OCI-LY1 (cell line): ENCODE measurements at regions not wholly inside any gene's neighbourhood (a gene's known extent, or its start where the extent isn't known, plus 50 kb on each side); places are given as distances from the start of the nearest gene placed in this dataset.

Experiments used
- H2AFZ ChIP-seq: fragments of 200-600 bp; sonication (generic), shearing (Covaris generic); 2 replicates; pipeline ENCODE4 v1.6.0; 2014; ENCODE audit warnings: antibody characterized with exemption, mild to moderate bottlenecking, low read length
- H3F3A ChIP-seq: fragments of 200-600 bp; sonication (generic), shearing (Covaris generic); 2 replicates; pipeline ENCODE4 v1.6.0; 2014; ENCODE audit warnings: mild to moderate bottlenecking, antibody characterized with exemption, low read length, moderate library complexity; ENCODE audit not compliant: insufficient read depth
- H3K27ac ChIP-seq: fragments of 200-600 bp; sonication (generic); 2 replicates; pipeline ENCODE4 v1.5.1; 2014; ENCODE audit warnings: low read length, mixed run types, mild to moderate bottlenecking, low read depth; ENCODE audit not compliant: poor library complexity, severe bottlenecking
- H3K27me3 ChIP-seq: fragments of 200-600 bp; sonication (generic); 2 replicates; pipeline ENCODE4 v1.6.0; 2014; ENCODE audit warnings: antibody characterized with exemption, mild to moderate bottlenecking, low read length, moderate library complexity; ENCODE audit not compliant: insufficient read depth
- H3K36me3 ChIP-seq: fragments of 200-600 bp; sonication (generic); 2 replicates; pipeline ENCODE4 v1.6.1; 2014; ENCODE audit warnings: mild to moderate bottlenecking, antibody characterized with exemption, low read length, moderate library complexity, mixed read lengths; ENCODE audit not compliant: insufficient read depth
- H3K4me1 ChIP-seq: fragments of 200-600 bp; sonication (generic); 2 replicates; pipeline ENCODE4 v1.5.1; 2014; ENCODE audit warnings: mild to moderate bottlenecking, low read length, moderate library complexity; ENCODE audit not compliant: insufficient read depth, severe bottlenecking
- H3K4me2 ChIP-seq: fragments of 200-600 bp; sonication (generic), shearing (Covaris generic); 2 replicates; pipeline ENCODE4 v1.6.1; 2014; ENCODE audit warnings: low read length
- H3K4me3 ChIP-seq: fragments of 200-600 bp; sonication (generic); 2 replicates; pipeline ENCODE4 v1.5.1; 2014; ENCODE audit warnings: low read length, low read depth, mild to moderate bottlenecking, mixed read lengths; ENCODE audit not compliant: poor library complexity, severe bottlenecking
- H3K79me2 ChIP-seq: fragments of 200-600 bp; shearing (Covaris generic); 2 replicates; pipeline ENCODE4 v1.6.1; 2016; ENCODE audit warnings: mixed run types, low read length, mixed read lengths; ENCODE audit not compliant: insufficient read depth
- H3K9ac ChIP-seq: fragments of 200-600 bp; sonication (generic), shearing (Covaris generic); 2 replicates; pipeline ENCODE4 v1.6.1; 2014; ENCODE audit warnings: mild to moderate bottlenecking, low read length, mixed read lengths
- H3K9me2 ChIP-seq: fragments of 200-600 bp; sonication (generic), shearing (Covaris generic); 2 replicates; pipeline ENCODE4 v1.6.1; 2014; ENCODE audit warnings: low read depth, mild to moderate bottlenecking, low read length, mixed read lengths
- H3K9me3 ChIP-seq: fragments of 200-600 bp; shearing (Covaris generic); 2 replicates; pipeline ENCODE4 v1.6.1; 2014; ENCODE audit warnings: low read length, mixed read lengths
- H4K20me1 ChIP-seq: fragments of 200-600 bp; sonication (generic), shearing (Covaris generic); 2 replicates; pipeline ENCODE4 v1.6.0; 2016; ENCODE audit warnings: mild to moderate bottlenecking, low read length; ENCODE audit not compliant: insufficient read depth
- CTCF ChIP-seq: fragments of 200-600 bp; sonication (generic), shearing (Covaris generic); IDR thresholded peaks from 2 replicates; pipeline ENCODE4 v1.5.1; 2017; ENCODE audit warnings: mild to moderate bottlenecking, antibody characterized with exemption, low read length, moderate library complexity, mixed read lengths
- EZH2 ChIP-seq: fragments of 200-600 bp; sonication (generic), shearing (Covaris generic); IDR thresholded peaks from 2 replicates; pipeline ENCODE4 v1.8.0; 2017; ENCODE audit warnings: borderline replicate concordance, mixed run types, mild to moderate bottlenecking, antibody characterized with exemption, low read length, moderate library complexity, mixed read lengths

DNA sequence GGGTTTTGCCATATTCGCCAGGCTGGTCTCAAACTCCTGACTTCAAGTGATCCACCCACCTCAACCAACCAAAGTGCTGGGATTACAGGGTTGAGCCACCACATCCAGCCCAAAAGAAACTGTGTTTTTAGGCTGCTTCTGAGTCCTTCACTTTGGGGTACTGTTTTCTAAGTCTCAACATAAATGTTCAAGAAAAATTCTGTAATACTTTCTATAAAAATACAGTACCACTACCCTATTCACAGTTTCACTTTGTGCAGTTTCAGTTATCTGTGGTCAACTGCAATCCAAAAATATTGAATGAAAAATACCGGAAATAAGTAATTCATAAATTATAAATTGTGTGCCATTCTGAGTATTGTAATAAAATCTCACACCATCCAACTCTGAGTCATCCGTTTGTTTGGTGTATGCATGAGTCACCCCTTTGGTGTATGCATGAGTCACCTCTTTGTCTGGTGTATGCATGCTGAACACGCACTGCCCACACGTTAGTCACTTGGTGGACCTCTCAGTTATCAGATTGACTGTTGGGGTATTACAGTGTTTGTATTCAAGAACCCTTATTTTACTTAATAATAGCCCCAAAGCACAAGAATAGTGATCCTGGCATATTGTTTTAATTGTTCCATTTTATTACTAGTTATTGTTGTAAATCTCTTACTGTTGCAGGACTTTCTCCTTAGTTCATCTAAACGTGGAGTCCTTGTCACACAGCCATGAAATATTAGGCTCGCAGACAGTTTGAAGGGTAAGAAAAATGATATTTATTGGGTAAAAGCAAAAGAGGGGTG is 190.2 kb downstream of the FSCB start:
- Histone ChIP-seq H3K9me3 (no peaks in the 10 kb centered on the region), H3K9me2 (no peaks in the 10 kb centered on the region), H3K9ac (no peak overlapping the region), H3K27me3 (no peaks in the 10 kb centered on the region), H3K4me1 (no peaks in the 10 kb centered on the region), H4K20me1 (no peaks in the 10 kb centered on the region), H3K36me3 (no peaks in the 10 kb centered on the region), H3K27ac (no peak overlapping the region), H3K4me3 (no peak overlapping the region), H3K79me2 (no peaks in the 10 kb centered on the region), H2AFZ (no peak overlapping the region), H3K4me2 (no peak overlapping the region), H3F3A (no peaks in the 10 kb centered on the region)
- TF ChIP-seq CTCF (no peak), EZH2 (no peak)

DNA sequence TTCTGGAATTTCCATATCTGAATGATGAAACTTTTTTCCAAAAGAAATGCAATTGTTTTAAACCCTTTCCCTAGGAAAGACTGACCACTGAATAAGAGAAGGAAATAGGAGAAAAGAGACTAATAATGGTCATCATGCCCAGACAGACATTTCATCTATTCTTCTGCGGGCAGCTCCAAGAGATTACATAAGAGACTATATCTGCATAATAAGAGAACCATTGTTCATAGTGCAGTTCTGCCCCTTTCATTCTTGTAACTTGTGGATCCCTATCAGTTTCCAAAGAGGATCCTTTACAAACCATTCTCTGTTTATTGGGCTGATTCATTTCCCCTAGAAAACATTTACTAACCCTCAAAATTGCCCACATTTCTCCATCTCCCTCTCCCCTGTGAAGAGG is 197.8 kb downstream of the FSCB start:
- Histone ChIP-seq H3K27ac (no peak overlapping the region), H2AFZ (no peak overlapping the region), H3K9ac (no peak overlapping the region), H3F3A (no peaks in the 10 kb centered on the region), H3K79me2 (no peaks in the 10 kb centered on the region), H3K9me3 (no peaks in the 10 kb centered on the region), H3K27me3 (no peaks in the 10 kb centered on the region), H3K9me2 (no peaks in the 10 kb centered on the region), H3K4me3 (no peak overlapping the region), H3K36me3 (no peaks in the 10 kb centered on the region), H3K4me1 (no peaks in the 10 kb centered on the region), H4K20me1 (no peaks in the 10 kb centered on the region), H3K4me2 (no peak overlapping the region)
- no peak for TF ChIP-seq EZH2

GRCh38 chr14:44300916-44301315 is 206.2 kb downstream of the FSCB start:
- no peak overlapping the region for H3K4me2 ChIP-seq
- no peaks in the 10 kb centered on the region for H3K9me2 ChIP-seq
- no peak overlapping the region for H3K9ac ChIP-seq
- H3K4me1 ChIP-seq: no peaks in the 10 kb centered on the region
- H3F3A ChIP-seq: no peaks in the 10 kb centered on the region
- no peaks in the 10 kb centered on the region for H4K20me1 ChIP-seq
- H3K27me3 ChIP-seq: no peaks in the 10 kb centered on the region
- no peak overlapping the region for H3K27ac ChIP-seq
- H3K9me3 ChIP-seq: no peaks in the 10 kb centered on the region
- no peak overlapping the region for H2AFZ ChIP-seq
- no peak for TF ChIP-seq EZH2
- no peak for TF ChIP-seq CTCF
- no peaks in the 10 kb centered on the region for H3K36me3 ChIP-seq
- no peak overlapping the region for H3K4me3 ChIP-seq
- no peaks in the 10 kb centered on the region for H3K79me2 ChIP-seq

GRCh38 chr14:44297437-44297836 is 209.6 kb downstream of the FSCB start:
- H3K4me2 ChIP-seq: no peak overlapping the region
- no peaks in the 10 kb centered on the region for H3K9me3 ChIP-seq
- no peaks in the 10 kb centered on the region for H4K20me1 ChIP-seq
- TF ChIP-seq CTCF: no peak
- no peaks in the 10 kb centered on the region for H3K27me3 ChIP-seq
- no peaks in the 10 kb centered on the region for H3K4me1 ChIP-seq
- H2AFZ ChIP-seq: no peak overlapping the region
- H3K9me2 ChIP-seq: no peaks in the 10 kb centered on the region
- no peaks in the 10 kb centered on the region for H3K36me3 ChIP-seq
- no peak overlapping the region for H3K4me3 ChIP-seq
- no peaks in the 10 kb centered on the region for H3K79me2 ChIP-seq
- no peak overlapping the region for H3K27ac ChIP-seq
- H3F3A ChIP-seq: no peaks in the 10 kb centered on the region
- H3K9ac ChIP-seq: no peak overlapping the region
